Natural killer cell treated with Interleukin-12 subunit alpha and Interleukin-12 subunit beta and Interleukin-15 and Interleukin-18, amount 100 ng/mL, for 72 hours (primary cell): ENCODE measurements at regions not wholly inside any gene's neighbourhood (a gene's known extent, or its start where the extent isn't known, plus 50 kb on each side); places are given as distances from the start of the nearest gene placed in this dataset.
"Not testable (repeated sequence)": the region's sequence is repeated elsewhere in the genome, so short reads cannot be mapped to it uniquely, and the experiment has no call there.

ENCODE experiments used
- ATAC-seq, 2 donors: fragments of 150-1000 bp; cut with Tn5 transposase in 1 of 2; sonication (Bioruptor Pico), chemical (Tn5 transposase) in 1 of 2; 2 replicates each; pipeline ENCODE4 v1.10.0; 2021
- DNase-seq: peaks from one replicate; pipeline ENCODE4 v3.0.0; 2022; ENCODE audit warnings: low spot score
- H3K27ac Mint-ChIP-seq, 2 donors: 1 replicate in 1 of 2; 2 replicates in 1 of 2; pipeline ENCODE4 v1.8.0; 2022; ENCODE audit warnings: mixed read lengths in 2 of 2, mild to moderate bottlenecking in 1 of 2, moderate library complexity in 1 of 2
- H3K27me3 Mint-ChIP-seq, 2 donors: 1 replicate in 1 of 2; 2 replicates in 1 of 2; pipeline ENCODE4 v1.8.0; 2022; ENCODE audit warnings: mixed read lengths in 2 of 2
- H3K36me3 Mint-ChIP-seq: one replicate; pipeline ENCODE4 v1.8.0; 2022; ENCODE audit warnings: mixed read lengths
- H3K4me1 Mint-ChIP-seq, 2 donors: 1 replicate in 1 of 2; 2 replicates in 1 of 2; pipeline ENCODE4 v1.8.0; 2022; ENCODE audit warnings: low read depth in 2 of 2, mixed read lengths in 2 of 2, mild to moderate bottlenecking in 1 of 2
- H3K4me3 Mint-ChIP-seq: one replicate; pipeline ENCODE4 v1.8.0; 2022; ENCODE audit warnings: mixed read lengths
- H3K9me3 Mint-ChIP-seq: 2 replicates; pipeline ENCODE4 v1.8.0; 2022; ENCODE audit warnings: mixed read lengths

GRCh38 chr15:55074431-55074830 is 122.3 kb downstream of the RSL24D1 start:
- peaks cover 5 to 7% of the 10 kb centered on the region in 2 donors for H3K4me1 Mint-ChIP-seq
- peaks cover 6% of the 10 kb centered on the region for H3K9me3 Mint-ChIP-seq
- peaks cover 15% of the 10 kb centered on the region for H3K36me3 Mint-ChIP-seq

GRCh38 chr15:55063970-55064369 is 132.8 kb downstream of the RSL24D1 start:
- H3K27ac Mint-ChIP-seq, H3K4me3 Mint-ChIP-seq, H3K9me3 Mint-ChIP-seq, H3K4me1 Mint-ChIP-seq, DNase-seq, ATAC-seq: not testable (repeated sequence)
- peaks cover 17% of the 10 kb centered on the region for H3K36me3 Mint-ChIP-seq
- peaks cover 6 to 11% of the 10 kb centered on the region in 2 donors for H3K27me3 Mint-ChIP-seq

More at GRCh38 chr15:55074431-55074830, 122.3 kb downstream of the RSL24D1 start:
- H3K27me3 Mint-ChIP-seq, result peaks cover 2 to 8% of the 10 kb centered on the region in 2 donors
- no peak overlapping the region for H3K27ac Mint-ChIP-seq
- H3K4me3 Mint-ChIP-seq, result no peak overlapping the region
- ATAC-seq, result no peak
- no peak for DNase-seq

GRCh38 chr15:55060836-55061235 is 135.9 kb downstream of the RSL24D1 start:
- Mint-ChIP-seq H3K4me3 (no peak overlapping the region), H3K4me1 (no peaks in the 10 kb centered on the region), H3K27ac (no peak overlapping the region), H3K9me3 (peaks cover 4% of the 10 kb centered on the region), H3K36me3 (peaks cover 17% of the 10 kb centered on the region), H3K27me3 (peaks cover 15 to 31% of the 10 kb centered on the region in 2 donors)
- no peak for ATAC-seq
- no peak for DNase-seq

GRCh38 chr15:55056500-55056899 is 140.2 kb downstream of the RSL24D1 start:
- no peak for DNase-seq
- H3K27me3 Mint-ChIP-seq, result peaks cover 10 to 20% of the 10 kb centered on the region in 2 donors
- H3K4me1 Mint-ChIP-seq, result no peaks in the 10 kb centered on the region
- no peak for ATAC-seq
- no peak overlapping the region for H3K27ac Mint-ChIP-seq
- H3K36me3 Mint-ChIP-seq, result no peaks in the 10 kb centered on the region
- no peak overlapping the region for H3K4me3 Mint-ChIP-seq
- H3K9me3 Mint-ChIP-seq, result no peaks in the 10 kb centered on the region

GRCh38 chr15:55044162-55044561 is 152.6 kb downstream of the RSL24D1 start:
- no peak for ATAC-seq
- H3K4me1 Mint-ChIP-seq, result no peaks in the 10 kb centered on the region
- no peak for DNase-seq
- H3K27ac Mint-ChIP-seq, result no peak overlapping the region
- H3K4me3 Mint-ChIP-seq, result no peak overlapping the region
- peaks cover 6 to 42% of the 10 kb centered on the region in 2 donors for H3K27me3 Mint-ChIP-seq
- no peaks in the 10 kb centered on the region for H3K9me3 Mint-ChIP-seq
- no peaks in the 10 kb centered on the region for H3K36me3 Mint-ChIP-seq

GRCh38 chr15:55037071-55037470 is 159.7 kb downstream of the RSL24D1 start:
- Mint-ChIP-seq H3K27ac (no peak overlapping the region), H3K4me3 (no peak overlapping the region), H3K4me1 (no peaks in the 10 kb centered on the region), H3K36me3 (no peaks in the 10 kb centered on the region), H3K9me3 (no peaks in the 10 kb centered on the region), H3K27me3 (peaks cover 12 to 20% of the 10 kb centered on the region in 2 donors)
- ATAC-seq (no peak), DNase-seq (no peak)

- no peaks in the 10 kb centered on the region for H3K4me1 Mint-ChIP-seq
- H3K27me3 Mint-ChIP-seq, result peaks cover 9 to 10% of the 10 kb centered on the region in 2 donors
- no peaks in the 10 kb centered on the region for H3K36me3 Mint-ChIP-seq
- H3K27ac Mint-ChIP-seq, result no peak overlapping the region
- DNase-seq, result no peak
- no peak overlapping the region for H3K4me3 Mint-ChIP-seq
- no peak for ATAC-seq
- no peaks in the 10 kb centered on the region for H3K9me3 Mint-ChIP-seq
Observed at GRCh38 chr15:55035749-55036148, 161.0 kb downstream of the RSL24D1 start.

- no peak overlapping the region for H3K27ac Mint-ChIP-seq
- ATAC-seq (no peak), DNase-seq (no peak)
- H3K9me3 Mint-ChIP-seq, result no peaks in the 10 kb centered on the region
- H3K27me3 Mint-ChIP-seq, result peaks cover 0 to 16% of the 10 kb centered on the region in 2 donors
- no peak overlapping the region for H3K4me3 Mint-ChIP-seq
- H3K4me1 Mint-ChIP-seq, result no peaks in the 10 kb centered on the region
- H3K36me3 Mint-ChIP-seq, result no peaks in the 10 kb centered on the region
Observed at GRCh38 chr15:55033574-55033973, 163.2 kb downstream of the RSL24D1 start.

- Mint-ChIP-seq H3K27ac (no peak overlapping the region), H3K36me3 (no peaks in the 10 kb centered on the region), H3K27me3 (peaks cover 0 to 14% of the 10 kb centered on the region in 2 donors), H3K4me3 (no peak overlapping the region), H3K4me1 (no peaks in the 10 kb centered on the region), H3K9me3 (no peaks in the 10 kb centered on the region)
- no peak for DNase-seq
- ATAC-seq, result no peak
Observed at GRCh38 chr15:55031727-55032126, 165.0 kb downstream of the RSL24D1 start.

- ATAC-seq, result no peak
- Mint-ChIP-seq H3K9me3 (no peaks in the 10 kb centered on the region), H3K4me1 (no peaks in the 10 kb centered on the region), H3K27ac (no peak overlapping the region), H3K36me3 (no peaks in the 10 kb centered on the region), H3K4me3 (no peak overlapping the region), H3K27me3 (peaks cover 6 to 12% of the 10 kb centered on the region in 2 donors)
- DNase-seq, result no peak
Observed at GRCh38 chr15:55026381-55026780, 170.4 kb downstream of the RSL24D1 start.

- Mint-ChIP-seq H3K27me3 (peaks cover 6 to 19% of the 10 kb centered on the region in 2 donors), H3K36me3 (no peaks in the 10 kb centered on the region), H3K27ac (no peak overlapping the region), H3K9me3 (no peaks in the 10 kb centered on the region), H3K4me3 (no peak overlapping the region), H3K4me1 (no peaks in the 10 kb centered on the region)
- DNase-seq, result no peak
- no peak for ATAC-seq
Observed at GRCh38 chr15:55017635-55018034, 179.1 kb downstream of the RSL24D1 start.

- H3K4me1 Mint-ChIP-seq, result no peaks in the 10 kb centered on the region
- H3K27me3 Mint-ChIP-seq, result peaks cover 6 to 19% of the 10 kb centered on the region in 2 donors
- no peak overlapping the region for H3K27ac Mint-ChIP-seq
- DNase-seq, result no peak
- no peaks in the 10 kb centered on the region for H3K36me3 Mint-ChIP-seq
- H3K9me3 Mint-ChIP-seq, result no peaks in the 10 kb centered on the region
- no peak overlapping the region for H3K4me3 Mint-ChIP-seq
- ATAC-seq, result no peak
Observed at GRCh38 chr15:55016225-55016624, 180.5 kb downstream of the RSL24D1 start.

- Mint-ChIP-seq H3K4me3 (no peak overlapping the region), H3K9me3 (no peaks in the 10 kb centered on the region), H3K27ac (no peak overlapping the region), H3K27me3 (peaks cover 6 to 19% of the 10 kb centered on the region in 2 donors), H3K4me1 (no peaks in the 10 kb centered on the region), H3K36me3 (no peaks in the 10 kb centered on the region)
- ATAC-seq, result no peak
- DNase-seq, result no peak
Observed at GRCh38 chr15:55015093-55015445, 181.7 kb downstream of the RSL24D1 start.

GRCh38 chr15:55014391-55015092 is 182.2 kb downstream of the RSL24D1 start:
- Mint-ChIP-seq H3K36me3 (no peaks in the 10 kb centered on the region), H3K27me3 (peaks cover 6 to 18% of the 10 kb centered on the region in 2 donors), H3K27ac (no peak overlapping the region), H3K4me3 (no peak overlapping the region), H3K9me3 (no peaks in the 10 kb centered on the region), H3K4me1 (peaks cover under 1 to 1% of the 10 kb centered on the region in 2 donors)
- ATAC-seq, result no peak
- no peak for DNase-seq

GRCh38 chr15:55008421-55008820 is 188.3 kb downstream of the RSL24D1 start:
- Mint-ChIP-seq H3K4me3 (no peak overlapping the region), H3K27me3 (no peaks in the 10 kb centered on the region), H3K36me3 (no peaks in the 10 kb centered on the region), H3K27ac (no peak overlapping the region), H3K4me1 (peaks cover 26 to 30% of the 10 kb centered on the region in 2 donors), H3K9me3 (no peaks in the 10 kb centered on the region)
- no peak for DNase-seq
- no peak for ATAC-seq
